Esophagus muscularis mucosa (tissue), 4 donors: ENCODE measurements at regions not wholly inside any gene's neighbourhood (a gene's known extent, or its start where the extent isn't known, plus 50 kb on each side); places are given as distances from the start of the nearest gene placed in this dataset.

Experiments used
- DNase-seq: peaks from one replicate; pipeline ENCODE4 v3.0.0-alpha.2; 2017; ENCODE audit errors: extremely low spot score
- H3K27ac ChIP-seq, 4 donors: fragments of 200-600 bp; sonication (generic); replicated peaks in 1 of 4; 1 replicate in 3 of 4; 2 replicates in 1 of 4; pipeline ENCODE4 v1.5.1; 2016 to 2019; ENCODE audit warnings: mild to moderate bottlenecking in 1 of 4
- H3K27me3 ChIP-seq, 4 donors: fragments of 200-600 bp; sonication (generic); one replicate each; pipeline versions ENCODE4 v1.5.1 to v1.6.0; 2016 to 2019
- H3K36me3 ChIP-seq, 4 donors: fragments of 200-600 bp; sonication (generic); one replicate each; pipeline ENCODE4 v1.5.1; 2016 to 2019
- H3K4me1 ChIP-seq, 4 donors: fragments of 200-600 bp; sonication (generic); one replicate each; pipeline ENCODE4 v1.5.1; 2016 to 2019
- H3K4me3 ChIP-seq, 4 donors: fragments of 200-600 bp; sonication (generic); 1 replicate in 2 of 4; 2 replicates in 2 of 4; pipeline ENCODE4 v1.5.1; 2016 to 2019; ENCODE audit warnings: mild to moderate bottlenecking in 4 of 4, moderate library complexity in 1 of 4
- H3K9me3 ChIP-seq, 4 donors: fragments of 200-600 bp; sonication (generic); 1 replicate in 3 of 4; 2 replicates in 1 of 4; pipeline ENCODE4 v1.5.1; 2016 to 2019
- EP300 ChIP-seq: sonication (generic); formaldehyde crosslinking; IDR thresholded peaks from one replicate; pipeline ENCODE4 v1.6.1; 2017; ENCODE audit warnings: antibody characterized with exemption
- POLR2A ChIP-seq: fragments of 450-650 bp; IDR thresholded peaks from one replicate; pipeline ENCODE4 v1.6.1; 2017; ENCODE audit warnings: antibody characterized with exemption, moderate library complexity, mild to moderate bottlenecking, low read depth
- POLR2AphosphoS5 ChIP-seq, 2 donors: sonication (generic); formaldehyde crosslinking; IDR thresholded peaks; one replicate each; pipeline ENCODE4 v1.6.1; 2017; ENCODE audit warnings: antibody characterized with exemption in 2 of 2
- WGBS: methylation state at CpG from one replicate; pipeline ENCODE4 v1.1.5; 2018; 5-methylcytosine and 5-hydroxymethylcytosine counted together
- intact Hi-C: fragments of 100-400 bp; cut with DNase I; formaldehyde crosslinking; loops from one replicate; pipeline ENCODE4 v1.15.1; 2023
- TF ChIP-seq, protein P1 (sequence below), 3 experiments: fragments of 200-600 bp in 2 of 3; fragments of 450-650 bp in 1 of 3; sonication (generic) in 2 of 3; IDR thresholded peaks; one replicate each; pipeline ENCODE4 v1.5.1; 2017 to 2019; ENCODE audit warnings: antibody characterized with exemption in 3 of 3, mild to moderate bottlenecking in 2 of 3, moderate library complexity in 1 of 3

DNA sequence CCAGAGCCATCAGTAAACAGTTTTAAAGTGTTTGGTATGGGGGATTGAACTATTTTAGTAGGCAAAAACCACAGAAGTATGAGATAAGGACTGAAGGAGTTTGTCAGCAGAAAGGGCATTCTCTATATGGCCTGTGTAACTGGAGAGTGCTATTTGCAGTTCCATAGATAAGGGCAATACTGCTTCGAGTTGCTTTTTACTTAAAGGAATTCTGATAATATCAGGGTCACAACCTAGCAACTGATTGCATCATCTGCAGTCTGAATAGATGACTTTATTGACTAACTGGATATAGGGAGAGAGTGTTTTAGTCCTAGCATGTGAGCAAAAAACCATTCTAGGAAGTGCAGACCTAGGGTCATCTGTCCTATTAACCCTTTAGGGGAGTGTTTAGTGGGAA lies 645.2 kb upstream of the PTPRD start:
- Histone ChIP-seq H3K9me3 (no peaks in the 10 kb centered on the region), H3K4me1 (no peaks in the 10 kb centered on the region), H3K27me3 (no peaks in the 10 kb centered on the region), H3K36me3 (no peaks in the 10 kb centered on the region), H3K4me3 (no peak overlapping the region), H3K27ac (no peak overlapping the region)
- intact Hi-C loops, result no loop called here
- WGBS, result 13% methylated on average over 1 of the region's 1 CpG
- DNase-seq, result no peak
- TF ChIP-seq POLR2AphosphoS5 (IDR thresholded peaks at IDR 0.05) (no peak), POLR2A (no peak), EP300 (no peak)
- TF ChIP-seq, protein P1, sequence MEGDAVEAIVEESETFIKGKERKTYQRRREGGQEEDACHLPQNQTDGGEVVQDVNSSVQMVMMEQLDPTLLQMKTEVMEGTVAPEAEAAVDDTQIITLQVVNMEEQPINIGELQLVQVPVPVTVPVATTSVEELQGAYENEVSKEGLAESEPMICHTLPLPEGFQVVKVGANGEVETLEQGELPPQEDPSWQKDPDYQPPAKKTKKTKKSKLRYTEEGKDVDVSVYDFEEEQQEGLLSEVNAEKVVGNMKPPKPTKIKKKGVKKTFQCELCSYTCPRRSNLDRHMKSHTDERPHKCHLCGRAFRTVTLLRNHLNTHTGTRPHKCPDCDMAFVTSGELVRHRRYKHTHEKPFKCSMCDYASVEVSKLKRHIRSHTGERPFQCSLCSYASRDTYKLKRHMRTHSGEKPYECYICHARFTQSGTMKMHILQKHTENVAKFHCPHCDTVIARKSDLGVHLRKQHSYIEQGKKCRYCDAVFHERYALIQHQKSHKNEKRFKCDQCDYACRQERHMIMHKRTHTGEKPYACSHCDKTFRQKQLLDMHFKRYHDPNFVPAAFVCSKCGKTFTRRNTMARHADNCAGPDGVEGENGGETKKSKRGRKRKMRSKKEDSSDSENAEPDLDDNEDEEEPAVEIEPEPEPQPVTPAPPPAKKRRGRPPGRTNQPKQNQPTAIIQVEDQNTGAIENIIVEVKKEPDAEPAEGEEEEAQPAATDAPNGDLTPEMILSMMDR (IDR thresholded peaks at IDR 0.05), result no peak

DNA sequence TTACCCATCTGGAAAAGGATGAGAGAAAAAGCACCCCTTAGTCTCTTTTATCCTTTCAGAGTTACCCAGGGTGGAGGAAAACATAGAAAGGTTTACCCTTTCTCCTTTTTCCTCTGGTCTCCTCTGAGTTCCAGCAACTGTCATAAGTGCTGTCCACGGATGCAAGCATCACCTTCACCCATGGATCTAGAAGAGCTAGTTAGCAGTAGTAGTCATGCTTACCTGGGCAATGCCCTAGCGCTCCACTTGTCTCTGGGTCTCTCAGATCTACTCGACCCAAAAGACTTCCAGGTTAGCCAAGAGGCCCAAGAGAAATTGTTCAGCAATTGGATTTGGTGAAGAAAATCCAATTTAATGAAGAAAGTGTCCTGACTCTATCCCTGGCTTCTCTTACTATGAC lies 656.2 kb upstream of the PTPRD start:
- intact Hi-C loops, result no loop called here
- H3K4me3 ChIP-seq, result no peak overlapping the region
- no peaks in the 10 kb centered on the region for H3K36me3 ChIP-seq
- no peak overlapping the region for H3K27ac ChIP-seq
- H3K4me1 ChIP-seq, result no peaks in the 10 kb centered on the region
- no peaks in the 10 kb centered on the region for H3K27me3 ChIP-seq
- DNase-seq, result no peak
- 55% methylated on average over 3 of the region's 3 CpGs for WGBS
- TF ChIP-seq POLR2AphosphoS5 (IDR thresholded peaks at IDR 0.05), result no peak
- TF ChIP-seq, protein P1 (IDR thresholded peaks at IDR 0.05), result no peak
- TF ChIP-seq POLR2A, result no peak
- H3K9me3 ChIP-seq, result peaks cover 0 to 29% (median 17%) of the 10 kb centered on the region in 4 donors

DNA sequence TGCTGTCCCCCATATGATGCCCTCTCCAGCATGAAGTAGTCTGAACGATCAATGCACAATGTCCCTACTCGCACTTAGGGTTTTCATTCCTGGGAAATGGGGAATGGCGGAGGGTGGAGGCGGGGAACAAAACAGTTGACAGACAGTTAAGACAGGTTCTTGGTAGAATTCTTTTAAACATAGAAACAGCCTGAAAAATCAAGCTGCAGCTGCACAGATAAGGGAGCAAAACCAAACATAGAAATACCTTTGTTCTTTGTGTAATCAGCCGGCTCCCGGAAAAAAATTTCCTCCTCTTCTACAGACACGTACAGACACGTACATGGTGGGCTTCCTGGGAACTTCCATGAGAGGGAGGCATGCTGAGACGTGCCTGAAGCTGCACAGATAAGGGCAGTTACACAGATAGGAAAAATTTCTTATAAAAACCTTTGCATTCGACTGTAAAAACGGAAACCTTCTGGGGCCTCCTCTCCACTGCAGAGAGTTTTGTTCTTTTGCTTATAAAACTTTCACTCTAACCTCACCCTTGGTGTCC lies 662.4 kb upstream of the PTPRD start:
- no peak overlapping the region for H3K27ac ChIP-seq
- no peak for TF ChIP-seq EP300
- TF ChIP-seq POLR2AphosphoS5 (IDR thresholded peaks at IDR 0.05), result no peak
- TF ChIP-seq POLR2A, result no peak
- TF ChIP-seq, protein P1 (IDR thresholded peaks at IDR 0.05), result no peak
- intact Hi-C loops, result no loop called here

DNA sequence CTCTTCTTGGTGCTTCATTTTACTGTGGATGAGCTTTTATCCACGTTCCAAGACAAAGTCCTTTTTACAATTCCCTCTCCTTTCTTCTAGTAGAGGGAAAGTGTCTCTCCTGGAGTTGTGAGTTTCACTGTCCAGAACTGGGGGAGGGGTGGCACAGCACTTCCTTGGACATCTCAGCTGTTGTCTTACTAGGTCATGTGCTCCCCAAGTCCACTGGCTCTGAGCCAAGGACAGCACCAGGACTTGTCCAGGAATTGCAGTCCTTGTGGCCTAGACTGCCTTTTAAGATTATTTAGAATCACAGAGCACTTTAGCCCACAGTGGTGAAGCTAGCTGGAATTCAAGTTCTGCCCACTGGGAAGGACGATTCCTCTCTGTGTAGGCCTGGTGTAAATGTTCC lies 700.2 kb upstream of the PTPRD start:
- no peak overlapping the region for H3K27ac ChIP-seq
- H3K27me3 ChIP-seq, result no peaks in the 10 kb centered on the region
- peaks cover 0 to 8% (median 1%) of the 10 kb centered on the region in 4 donors for H3K4me1 ChIP-seq
- 62% methylated on average over 2 of the region's 2 CpGs for WGBS
- TF ChIP-seq POLR2AphosphoS5 (IDR thresholded peaks at IDR 0.05) (no peak), EP300 (no peak), POLR2A (no peak)
- TF ChIP-seq, protein P1 (IDR thresholded peaks at IDR 0.05), result no peak
- H3K4me3 ChIP-seq, result no peak overlapping the region
- DNase-seq, result no peak
- H3K9me3 ChIP-seq, result no peaks in the 10 kb centered on the region
- no peaks in the 10 kb centered on the region for H3K36me3 ChIP-seq
- intact Hi-C loops, result no loop called here

More for the DNA sequence above, 662.4 kb upstream of the PTPRD start:
- H3K27me3 ChIP-seq, result no peaks in the 10 kb centered on the region
- H3K4me1 ChIP-seq, result no peaks in the 10 kb centered on the region
- WGBS, result 64% methylated on average over 11 of the region's 11 CpGs
- no peaks in the 10 kb centered on the region for H3K36me3 ChIP-seq
- H3K4me3 ChIP-seq, result no peak overlapping the region
- no peak for DNase-seq
- H3K9me3 ChIP-seq, result peaks cover 0 to 3% (median 0%) of the 10 kb centered on the region in 4 donors

DNA sequence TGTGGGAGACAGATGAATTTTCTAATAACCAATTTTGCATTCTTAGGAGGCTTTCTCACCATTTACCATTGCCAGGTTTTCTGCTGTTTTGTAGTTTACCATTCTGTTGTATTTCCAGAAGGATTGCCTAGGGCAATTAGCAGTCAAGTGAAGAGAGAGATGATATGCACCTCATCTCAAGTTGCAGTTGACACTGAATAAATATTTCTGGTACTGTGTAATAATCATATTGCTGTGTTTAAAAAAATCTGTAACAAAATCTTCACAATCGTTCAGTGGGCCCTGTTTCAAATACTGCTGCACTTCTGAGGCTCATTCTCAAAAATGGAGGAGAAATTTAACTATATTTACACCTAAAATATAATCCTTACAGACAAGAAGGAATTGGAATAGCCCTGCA lies 706.1 kb upstream of the PTPRD start:
- TF ChIP-seq EP300 (no peak), POLR2AphosphoS5 (IDR thresholded peaks at IDR 0.05) (no peak), POLR2A (no peak)
- TF ChIP-seq, protein P1 (IDR thresholded peaks at IDR 0.05), result no peak
- no peaks in the 10 kb centered on the region for H3K36me3 ChIP-seq
- no peaks in the 10 kb centered on the region for H3K9me3 ChIP-seq
- no peak overlapping the region for H3K4me3 ChIP-seq
- DNase-seq, result no peak
- no peaks in the 10 kb centered on the region for H3K27me3 ChIP-seq
- H3K27ac ChIP-seq, result no peak overlapping the region
- H3K4me1 ChIP-seq, result no peaks in the 10 kb centered on the region
- intact Hi-C loops, result no loop called here
- 18% methylated on average over 1 of the region's 1 CpG for WGBS
